Esophagus squamous epithelium (tissue), 5 donors: ENCODE measurements at regions not wholly inside any gene's neighbourhood (a gene's known extent, or its start where the extent isn't known, plus 50 kb on each side); places are given as distances from the start of the nearest gene placed in this dataset.
A peak's percentile ranks its signal among the peaks of the same experiment; 100 is the strongest.

ENCODE experiments used
- DNase-seq: peaks from one replicate; lab custom pipeline; 2025; lab: John Stamatoyannopoulos, UW
- H3K27ac ChIP-seq, 4 donors: fragments of 200-600 bp; sonication (generic); one replicate each; pipeline ENCODE4 v1.5.1; 2016 to 2019; ENCODE audit warnings: mild to moderate bottlenecking in 1 of 4
- H3K27me3 ChIP-seq, 4 donors: fragments of 200-600 bp; sonication (generic); 1 replicate in 3 of 4; 2 replicates in 1 of 4; pipeline versions ENCODE4 v1.5.1 to v1.6.0; 2017 to 2021; ENCODE audit warnings: antibody characterized with exemption in 1 of 4
- H3K36me3 ChIP-seq, 3 donors: fragments of 200-600 bp; sonication (generic); one replicate each; pipeline ENCODE4 v1.5.1; 2016 to 2019
- H3K4me1 ChIP-seq, 3 donors: fragments of 200-600 bp; sonication (generic); one replicate each; pipeline ENCODE4 v1.5.1; 2017 to 2019
- H3K4me3 ChIP-seq, 4 donors: fragments of 200-600 bp; sonication (generic); 1 replicate in 3 of 4; 2 replicates in 1 of 4; pipeline ENCODE4 v1.5.1; 2016 to 2019; ENCODE audit warnings: mild to moderate bottlenecking in 2 of 4, moderate library complexity in 1 of 4
- H3K9me3 ChIP-seq, 3 donors: fragments of 200-600 bp; sonication (generic); one replicate each; pipeline ENCODE4 v1.5.1; 2016 to 2019
- POLR2A ChIP-seq, 4 donors: fragments of 450-650 bp; IDR thresholded peaks; one replicate each; pipeline ENCODE4 v1.6.1; 2017; ENCODE audit warnings: antibody characterized with exemption in 4 of 4, mild to moderate bottlenecking in 4 of 4, moderate library complexity in 3 of 4
- WGBS, 2 donors: methylation state at CpG; one replicate each; pipeline ENCODE4 v1.1.5; 2018; 5-methylcytosine and 5-hydroxymethylcytosine counted together
- intact Hi-C: fragments of 100-400 bp; cut with DNase I; formaldehyde crosslinking; loops from one replicate; pipeline ENCODE4 v1.15.0; 2022
- TF ChIP-seq, protein P1 (sequence below), 6 experiments: fragments of 450-650 bp in 4 of 6; fragments of 200-600 bp in 2 of 6; sonication (generic) in 2 of 6; IDR thresholded peaks; one replicate each; pipeline ENCODE4 v1.5.1; 2016 to 2019; ENCODE audit warnings: antibody characterized with exemption in 6 of 6, mild to moderate bottlenecking in 4 of 6, moderate library complexity in 4 of 6
- donor health status: DM: yes; HTN: yes; CAD: no.

DNA sequence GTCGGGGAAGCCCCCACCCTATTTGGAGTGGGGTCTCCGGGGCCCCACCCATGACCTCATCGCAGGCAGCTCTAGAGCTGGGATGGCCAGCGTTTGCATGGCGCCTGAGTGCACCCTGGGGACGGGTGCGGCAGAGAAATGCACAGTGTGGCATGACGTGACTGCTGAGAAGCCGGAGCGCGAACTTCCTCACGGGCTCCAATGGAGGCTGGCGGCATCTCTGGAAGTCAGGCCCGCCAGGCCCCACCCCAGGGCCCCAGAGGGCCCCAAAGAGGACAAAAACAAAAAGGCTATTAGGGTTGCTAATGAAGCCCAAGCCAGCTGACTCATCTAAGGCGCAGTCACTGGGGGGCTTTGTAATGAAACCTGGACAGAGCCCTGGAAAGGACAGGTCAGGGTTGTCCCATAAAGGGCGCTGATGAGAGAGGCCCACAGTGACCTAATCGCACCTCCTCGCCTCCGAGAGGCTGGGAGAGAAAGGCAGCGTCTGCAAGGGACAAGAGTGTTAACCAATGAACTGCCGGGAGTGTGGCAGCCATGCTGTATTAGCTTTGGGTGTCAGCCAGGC lies 86.0 kb upstream of the C1QTNF7 start:
- no peaks in the 10 kb centered on the region for H3K36me3 ChIP-seq
- peaks cover 0 to 2% (median 0%) of the 10 kb centered on the region in 3 donors for H3K4me1 ChIP-seq
- WGBS, 2 donors: 80 to 95% methylated on average over 8 to 13 of the region's 21 CpGs

DNA sequence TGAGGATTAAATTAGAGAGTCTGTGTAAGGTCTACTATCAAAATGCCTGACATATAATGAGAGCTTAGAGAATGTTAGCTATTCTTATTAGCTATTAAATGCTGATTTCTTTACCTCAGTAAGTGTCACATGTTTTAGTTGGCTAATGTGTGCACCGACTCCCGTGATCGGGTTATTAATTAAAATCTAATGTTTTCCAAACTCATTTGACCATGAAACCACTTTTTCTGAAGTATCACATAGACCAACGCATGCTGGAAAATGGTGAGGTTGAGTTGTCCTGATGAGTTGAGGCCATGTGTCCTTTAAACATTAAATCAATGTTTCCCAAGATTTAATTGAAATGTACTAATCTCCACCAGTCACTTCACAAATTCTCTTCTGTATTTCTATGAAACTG lies 84.8 kb upstream of the C1QTNF7 start:
- no peaks in the 10 kb centered on the region for H3K4me1 ChIP-seq
- WGBS, 2 donors: 81 to 86% methylated on average over 4 of the region's 4 CpGs
- TF ChIP-seq, protein P1, sequence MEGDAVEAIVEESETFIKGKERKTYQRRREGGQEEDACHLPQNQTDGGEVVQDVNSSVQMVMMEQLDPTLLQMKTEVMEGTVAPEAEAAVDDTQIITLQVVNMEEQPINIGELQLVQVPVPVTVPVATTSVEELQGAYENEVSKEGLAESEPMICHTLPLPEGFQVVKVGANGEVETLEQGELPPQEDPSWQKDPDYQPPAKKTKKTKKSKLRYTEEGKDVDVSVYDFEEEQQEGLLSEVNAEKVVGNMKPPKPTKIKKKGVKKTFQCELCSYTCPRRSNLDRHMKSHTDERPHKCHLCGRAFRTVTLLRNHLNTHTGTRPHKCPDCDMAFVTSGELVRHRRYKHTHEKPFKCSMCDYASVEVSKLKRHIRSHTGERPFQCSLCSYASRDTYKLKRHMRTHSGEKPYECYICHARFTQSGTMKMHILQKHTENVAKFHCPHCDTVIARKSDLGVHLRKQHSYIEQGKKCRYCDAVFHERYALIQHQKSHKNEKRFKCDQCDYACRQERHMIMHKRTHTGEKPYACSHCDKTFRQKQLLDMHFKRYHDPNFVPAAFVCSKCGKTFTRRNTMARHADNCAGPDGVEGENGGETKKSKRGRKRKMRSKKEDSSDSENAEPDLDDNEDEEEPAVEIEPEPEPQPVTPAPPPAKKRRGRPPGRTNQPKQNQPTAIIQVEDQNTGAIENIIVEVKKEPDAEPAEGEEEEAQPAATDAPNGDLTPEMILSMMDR (IDR thresholded peaks at IDR 0.05): no peak
- no peak for TF ChIP-seq POLR2A (IDR thresholded peaks at IDR 0.05)
- H3K4me3 ChIP-seq: no peak overlapping the region
- H3K9me3 ChIP-seq: no peaks in the 10 kb centered on the region
- peak overlapping the region in 1 of 4 donors; percentile 62 for H3K27ac ChIP-seq
- H3K36me3 ChIP-seq: no peaks in the 10 kb centered on the region
- H3K27me3 ChIP-seq: peaks cover 0 to 14% (median 0%) of the 10 kb centered on the region in 4 donors
- intact Hi-C loops: no loop called here
- no peak for DNase-seq

More for the DNA sequence above, 86.0 kb upstream of the C1QTNF7 start:
- TF ChIP-seq POLR2A (IDR thresholded peaks at IDR 0.05): no peak
- TF ChIP-seq, protein P1 (IDR thresholded peaks at IDR 0.05): no peak
- Histone ChIP-seq H3K9me3 (no peaks in the 10 kb centered on the region), H3K4me3 (peak overlapping the region in 3 of 4 donors; percentile 27 to 51 (median 27)), H3K27ac (peak overlapping the region; percentile 14 to 62 (median 52)), H3K27me3 (peaks cover 0 to 14% (median 0%) of the 10 kb centered on the region in 4 donors)
- intact Hi-C loops: no loop called here
- no peak for DNase-seq

DNA sequence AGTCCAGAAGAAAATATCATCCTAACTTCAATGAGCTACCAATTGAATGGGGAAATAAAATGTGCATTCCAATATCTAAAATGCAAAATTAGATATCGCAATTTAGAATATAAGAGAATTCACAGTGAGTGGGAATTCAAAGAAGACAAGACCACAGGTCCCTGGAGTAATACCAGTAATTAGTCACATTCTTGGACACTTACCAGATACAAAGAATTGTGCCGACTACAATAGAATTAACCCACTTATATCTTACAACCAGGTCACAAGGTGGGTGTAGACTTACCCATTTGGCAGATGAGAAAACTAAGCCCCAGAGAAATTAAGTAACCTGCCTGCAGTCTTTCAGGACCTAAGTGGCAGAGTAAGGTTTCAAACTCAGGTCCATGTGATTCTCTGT lies 84.3 kb upstream of the C1QTNF7 start:
- intact Hi-C loops: no loop called here
- DNase-seq: no peak
- Histone ChIP-seq H3K27ac (peak overlapping the region in 1 of 4 donors; percentile 9), H3K4me1 (peaks cover 0 to 5% (median 0%) of the 10 kb centered on the region in 3 donors), H3K4me3 (no peak overlapping the region), H3K36me3 (no peaks in the 10 kb centered on the region), H3K9me3 (no peaks in the 10 kb centered on the region), H3K27me3 (peaks cover 0 to 14% (median 0%) of the 10 kb centered on the region in 4 donors)
- TF ChIP-seq POLR2A (IDR thresholded peaks at IDR 0.05): no peak
- TF ChIP-seq, protein P1 (IDR thresholded peaks at IDR 0.05): no peak
- 8 to 13% methylated on average over 2 of the region's 2 CpGs for WGBS, 2 donors

DNA sequence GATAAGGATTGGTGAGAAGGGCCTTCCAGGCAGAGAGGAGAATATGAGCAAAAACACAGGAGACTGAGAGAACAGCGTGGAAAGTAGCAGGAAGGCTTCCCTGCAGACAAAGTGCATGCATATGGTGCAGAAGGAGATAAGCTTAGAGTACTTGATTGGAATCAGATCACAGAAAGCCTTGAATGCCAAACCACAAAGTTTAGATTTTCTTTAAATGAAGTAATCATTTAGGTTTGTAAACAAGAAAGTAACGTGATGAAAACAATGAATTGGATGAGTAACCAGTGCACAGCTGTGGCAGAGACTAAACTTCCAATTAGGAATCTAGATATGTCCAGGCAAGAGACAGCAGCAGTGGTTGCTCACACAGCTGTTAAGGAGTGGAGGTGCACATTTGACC lies 83.8 kb upstream of the C1QTNF7 start:
- no peak overlapping the region for H3K4me3 ChIP-seq
- H3K9me3 ChIP-seq: no peaks in the 10 kb centered on the region
- peaks cover 0 to 9% (median 1%) of the 10 kb centered on the region in 3 donors for H3K4me1 ChIP-seq
- intact Hi-C loops: no loop called here
- TF ChIP-seq, protein P1 (IDR thresholded peaks at IDR 0.05): no peak
- no peak for TF ChIP-seq POLR2A (IDR thresholded peaks at IDR 0.05)
- DNase-seq: no peak
- H3K27me3 ChIP-seq: peaks cover 0 to 14% (median 0%) of the 10 kb centered on the region in 4 donors
- 41 to 42% methylated on average over 2 of the region's 2 CpGs for WGBS, 2 donors
- no peaks in the 10 kb centered on the region for H3K36me3 ChIP-seq
- peak overlapping the region in 1 of 4 donors; percentile 9 for H3K27ac ChIP-seq

DNA sequence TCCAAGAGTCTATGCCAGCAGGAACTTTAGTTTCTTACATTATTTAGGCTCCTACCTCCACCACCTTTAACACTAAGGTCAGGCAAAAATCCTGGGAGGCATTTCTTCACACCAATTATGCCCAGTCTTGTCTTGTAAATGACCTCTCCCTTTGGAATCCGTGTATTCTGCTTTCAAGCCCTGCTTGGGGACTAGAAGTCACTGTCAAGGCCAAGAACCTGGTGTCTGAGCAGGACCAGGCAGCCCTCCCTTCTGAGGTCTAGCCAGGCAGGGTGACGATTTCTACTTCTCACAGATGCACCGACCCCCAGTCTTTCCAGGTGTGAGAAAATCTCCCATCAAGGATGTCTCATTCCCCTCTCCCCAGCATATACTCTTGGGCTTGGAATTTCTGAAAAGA lies 82.7 kb upstream of the C1QTNF7 start:
- TF ChIP-seq POLR2A (IDR thresholded peaks at IDR 0.05): no peak
- TF ChIP-seq, protein P1 (IDR thresholded peaks at IDR 0.05): no peak
- H3K4me1 ChIP-seq: peaks cover 0 to 16% (median 5%) of the 10 kb centered on the region in 3 donors
- H3K27ac ChIP-seq: no peak overlapping the region
- H3K4me3 ChIP-seq: no peak overlapping the region
- DNase-seq: no peak
- intact Hi-C loops: no loop called here
- peaks cover 0 to 5% (median 0%) of the 10 kb centered on the region in 4 donors for H3K27me3 ChIP-seq
- H3K9me3 ChIP-seq: no peaks in the 10 kb centered on the region
- no peaks in the 10 kb centered on the region for H3K36me3 ChIP-seq
- 64 to 79% methylated on average over 3 of the region's 3 CpGs for WGBS, 2 donors
